ENCODE measurements at regions not wholly inside any gene's neighbourhood (a gene's known extent, or its start where the extent isn't known, plus 50 kb on each side); places are given as distances from the start of the nearest gene placed in this dataset.

- no peak for TF ChIP-seq STAT6 (CRISPR knock-in tag; conservative IDR thresholded peaks at IDR 0.05; ENCODE audit: low read depth)
- TF ChIP-seq CTCF (IDR thresholded peaks at IDR 0.05): no peak
Observed at GRCh38 chrX:2568125-2568524, 67.3 kb upstream of the DHRSX start (continued).

- peaks cover 9% of the 10 kb centered on the region for H3K4me1 Mint-ChIP-seq
Observed at GRCh38 chrX:2566055-2566454, 65.3 kb upstream of the DHRSX start.

GRCh38 chrX:2561456-2561855 lies 60.7 kb upstream of the DHRSX start:
- POLR2A ChIA-PET: no interaction called here
- Mint-ChIP-seq H3K9me3 (no peaks in the 10 kb centered on the region), H3K27ac (no peak overlapping the region), H3K36me3 (no peaks in the 10 kb centered on the region), H3K4me1 (peaks cover 11% of the 10 kb centered on the region), H3K4me3 (no peak overlapping the region), H3K27me3 (ENCODE audit: low read depth) (no peaks in the 10 kb centered on the region; the same call in 1 of the 2 replicates)
- no peak for ATAC-seq
- TF ChIP-seq ZNF121 (CRISPR knock-in tag; IDR thresholded peaks at IDR 0.05) (peak; percentile 14; the same call in 1 of the 2 replicates), TEAD1 (CRISPR knock-in tag; IDR thresholded peaks at IDR 0.05) (no peak)
- CTCF ChIA-PET: no interaction called here
- no peak for DNase-seq (ENCODE audit: low spot score)

More at GRCh38 chrX:2566055-2566454, 65.3 kb upstream of the DHRSX start:
- TF ChIP-seq TCF7 (CRISPR knock-in tag; IDR thresholded peaks at IDR 0.05; ENCODE audit: low read depth): no peak
- TF ChIP-seq USF1 (CRISPR knock-in tag; IDR thresholded peaks at IDR 0.05): no peak
- TF ChIP-seq RORB (CRISPR knock-in tag; IDR thresholded peaks at IDR 0.05): no peak
- TF ChIP-seq ESRRA (CRISPR knock-in tag; IDR thresholded peaks at IDR 0.05; ENCODE audit: borderline replicate concordance): no peak
- no peak for TF ChIP-seq GTF2I (CRISPR knock-in tag; conservative IDR thresholded peaks at IDR 0.05)
- no peak for TF ChIP-seq JAZF1 (CRISPR knock-in tag; IDR thresholded peaks at IDR 0.05)
- no peak for TF ChIP-seq SMAD3 (CRISPR knock-in tag; IDR thresholded peaks at IDR 0.05; ENCODE audit: borderline replicate concordance)
- no peak for TF ChIP-seq ZMAT4 (CRISPR knock-in tag; IDR thresholded peaks at IDR 0.05)
- TF ChIP-seq PRDM15 (CRISPR knock-in tag; IDR thresholded peaks at IDR 0.05): no peak
- TF ChIP-seq ZNF263 (CRISPR knock-in tag; IDR thresholded peaks at IDR 0.05; ENCODE audit: low read depth): no peak
- no peak for TF ChIP-seq FOXK1 (CRISPR knock-in tag; IDR thresholded peaks at IDR 0.05)
- Mint-ChIP-seq H3K36me3 (peaks cover 8% of the 10 kb centered on the region), H3K27me3 (ENCODE audit: low read depth) (no peaks in the 10 kb centered on the region; the same call in 1 of the 2 replicates), H3K9me3 (peaks cover 12% of the 10 kb centered on the region), H3K27ac (no peak overlapping the region), H3K4me3 (no peak overlapping the region)
- no peak for DNase-seq (ENCODE audit: low spot score)
- ATAC-seq: peak; percentile 50; the same call in 1 of the 2 replicates
- POLR2A ChIA-PET: no interaction called here
- CTCF ChIA-PET: no interaction called here

All from WTC11 (cell line).